ENCODE measurements at regions not wholly inside any gene's neighbourhood (a gene's known extent, or its start where the extent isn't known, plus 50 kb on each side); places are given as distances from the start of the nearest gene placed in this dataset.

DNA sequence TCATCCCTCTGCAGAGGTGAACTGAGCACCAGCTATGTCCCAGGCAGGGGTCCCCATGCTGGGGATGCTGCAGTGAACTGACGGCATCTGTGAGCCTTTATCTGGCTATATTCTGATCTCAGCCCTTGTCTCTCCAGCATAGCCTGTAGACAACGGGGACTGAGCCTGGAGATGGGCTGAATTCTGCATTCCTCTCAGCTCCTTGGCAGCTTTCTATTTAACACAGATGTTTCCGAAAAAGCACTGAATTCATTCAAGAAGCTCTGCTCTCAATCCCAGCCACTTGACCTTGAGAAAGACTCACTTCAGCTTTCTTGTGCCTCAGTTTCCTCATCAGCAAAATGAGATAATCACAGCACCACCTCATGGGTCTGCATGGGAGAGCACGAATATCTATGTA is 204.4 kb upstream of the PMEPA1 start:
- ChIA-PET CTCF (no interaction called here), POLR2A (no interaction called here)
- no peak for DNase-seq (ENCODE audit: low read depth, low spot score)
- TF ChIP-seq, protein P1, sequence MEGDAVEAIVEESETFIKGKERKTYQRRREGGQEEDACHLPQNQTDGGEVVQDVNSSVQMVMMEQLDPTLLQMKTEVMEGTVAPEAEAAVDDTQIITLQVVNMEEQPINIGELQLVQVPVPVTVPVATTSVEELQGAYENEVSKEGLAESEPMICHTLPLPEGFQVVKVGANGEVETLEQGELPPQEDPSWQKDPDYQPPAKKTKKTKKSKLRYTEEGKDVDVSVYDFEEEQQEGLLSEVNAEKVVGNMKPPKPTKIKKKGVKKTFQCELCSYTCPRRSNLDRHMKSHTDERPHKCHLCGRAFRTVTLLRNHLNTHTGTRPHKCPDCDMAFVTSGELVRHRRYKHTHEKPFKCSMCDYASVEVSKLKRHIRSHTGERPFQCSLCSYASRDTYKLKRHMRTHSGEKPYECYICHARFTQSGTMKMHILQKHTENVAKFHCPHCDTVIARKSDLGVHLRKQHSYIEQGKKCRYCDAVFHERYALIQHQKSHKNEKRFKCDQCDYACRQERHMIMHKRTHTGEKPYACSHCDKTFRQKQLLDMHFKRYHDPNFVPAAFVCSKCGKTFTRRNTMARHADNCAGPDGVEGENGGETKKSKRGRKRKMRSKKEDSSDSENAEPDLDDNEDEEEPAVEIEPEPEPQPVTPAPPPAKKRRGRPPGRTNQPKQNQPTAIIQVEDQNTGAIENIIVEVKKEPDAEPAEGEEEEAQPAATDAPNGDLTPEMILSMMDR (IDR thresholded peaks at IDR 0.05; ENCODE audit: low read depth, low read length), result no peak
- Histone ChIP-seq H3K27me3 (ENCODE audit: control insufficient read depth, insufficient read depth, low read length) (no peaks in the 10 kb centered on the region), H3K27ac (ENCODE audit: low read depth, low read length) (no peak overlapping the region), H3K9me3 (ENCODE audit: control insufficient read depth, insufficient read depth, low read length) (no peaks in the 10 kb centered on the region), H3K4me3 (ENCODE audit: low read depth, low read length) (no peak overlapping the region)

DNA sequence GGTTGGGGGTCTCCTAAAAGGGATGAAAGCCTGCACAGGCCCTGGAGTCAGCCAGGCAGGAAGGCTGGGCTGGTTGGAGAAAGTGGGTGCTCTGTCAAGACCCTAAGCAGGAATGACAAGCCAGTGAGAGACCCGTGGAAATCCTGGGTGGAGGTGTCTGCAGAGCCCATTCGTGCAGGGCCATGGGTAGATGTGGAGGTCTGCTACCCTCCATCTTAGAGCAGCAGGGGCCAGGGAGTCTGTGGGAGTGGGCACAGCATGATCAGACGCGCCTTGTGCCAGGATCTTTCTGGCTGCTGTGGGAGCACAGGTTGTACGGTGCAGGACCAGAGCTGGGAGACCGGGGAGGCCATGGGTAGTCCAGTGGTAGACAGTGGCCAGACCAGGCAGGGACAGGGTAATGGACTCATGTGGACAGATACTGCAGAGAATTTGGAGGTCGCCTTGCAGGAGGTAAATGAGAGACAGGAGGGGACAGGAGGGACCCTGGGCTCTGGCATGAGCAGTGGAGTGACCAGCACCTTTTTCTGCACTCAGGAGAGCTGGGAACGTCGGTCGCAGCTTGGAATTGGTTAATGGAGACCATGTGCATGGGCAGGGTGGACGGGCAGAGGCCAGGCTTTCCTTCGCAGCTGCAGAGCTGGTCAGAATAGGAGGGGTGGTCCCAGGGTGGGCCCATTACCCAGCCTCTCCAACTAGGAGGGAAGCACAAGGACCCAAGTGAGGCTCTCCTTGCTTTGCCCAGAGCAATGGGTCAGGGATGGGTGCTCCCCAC is 203.5 kb upstream of the PMEPA1 start:
- POLR2A ChIA-PET, result no interaction called here
- H3K27ac ChIP-seq (ENCODE audit: low read depth, low read length), result no peak overlapping the region
- CTCF ChIA-PET, result no interaction called here
- TF ChIP-seq, protein P1 (IDR thresholded peaks at IDR 0.05; ENCODE audit: low read depth, low read length), result no peak
- no peaks in the 10 kb centered on the region for H3K27me3 ChIP-seq (ENCODE audit: control insufficient read depth, insufficient read depth, low read length)
- H3K4me3 ChIP-seq (ENCODE audit: low read depth, low read length), result no peak overlapping the region
- no peak for DNase-seq (ENCODE audit: low read depth, low spot score)
- no peaks in the 10 kb centered on the region for H3K9me3 ChIP-seq (ENCODE audit: control insufficient read depth, insufficient read depth, low read length)

DNA sequence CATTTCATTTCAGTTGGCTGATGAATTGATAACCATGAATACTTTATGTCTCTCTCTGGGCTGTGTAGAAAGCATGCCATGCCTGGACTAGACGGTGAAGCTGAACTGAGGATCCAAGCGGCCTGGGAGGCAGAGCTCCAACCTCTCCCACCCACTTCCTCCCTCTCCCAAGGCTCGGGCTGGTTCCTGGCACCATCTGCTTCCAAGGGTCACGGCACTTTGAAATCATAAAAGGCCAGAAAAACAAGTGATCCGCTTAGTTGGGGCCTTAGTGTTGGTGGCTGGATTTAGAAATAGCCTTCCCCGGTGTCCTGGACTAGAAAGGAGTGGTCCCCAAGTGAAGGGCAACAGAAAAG is 202.4 kb upstream of the PMEPA1 start:
- ChIA-PET POLR2A (no interaction called here), CTCF (no interaction called here)
- H3K27me3 ChIP-seq (ENCODE audit: control insufficient read depth, insufficient read depth, low read length), result no peaks in the 10 kb centered on the region
- H3K4me3 ChIP-seq (ENCODE audit: low read depth, low read length), result no peak overlapping the region
- H3K27ac ChIP-seq (ENCODE audit: low read depth, low read length), result no peak overlapping the region
- DNase-seq (ENCODE audit: low read depth, low spot score), result no peak
- TF ChIP-seq, protein P1 (IDR thresholded peaks at IDR 0.05; ENCODE audit: low read depth, low read length), result no peak
- no peaks in the 10 kb centered on the region for H3K9me3 ChIP-seq (ENCODE audit: control insufficient read depth, insufficient read depth, low read length)

DNA sequence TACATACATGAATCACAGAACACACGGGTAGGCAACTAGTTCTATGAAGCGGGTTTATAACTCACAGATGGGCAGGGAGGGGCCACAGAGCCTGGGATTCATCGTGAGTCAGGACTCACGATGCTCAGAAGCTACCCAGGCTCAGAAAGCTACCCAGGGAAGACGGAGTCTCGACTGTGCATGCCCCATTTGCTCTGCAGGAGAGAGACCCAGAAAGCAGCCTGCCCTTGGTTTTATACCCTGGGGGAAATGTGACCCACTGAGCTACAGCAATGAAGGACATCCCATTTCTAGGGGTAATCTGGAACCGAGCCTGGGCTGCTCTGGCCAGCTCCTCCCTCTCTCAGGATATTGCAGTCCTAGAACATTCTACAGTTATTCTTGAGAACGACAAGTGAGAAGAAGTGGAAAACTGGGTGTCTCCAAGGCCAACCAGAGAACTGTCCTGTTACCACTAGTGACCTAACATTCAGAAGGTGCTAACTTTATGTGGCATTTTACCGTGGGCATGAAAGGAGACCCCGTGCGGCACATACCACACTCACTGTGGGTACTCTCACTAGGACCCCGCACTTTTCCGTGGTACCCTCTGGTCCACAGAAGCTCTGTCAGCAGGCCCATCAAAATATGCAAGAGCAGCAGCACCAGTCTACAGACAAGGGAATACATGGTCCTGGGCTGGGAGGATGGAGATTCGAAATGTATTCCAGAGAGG is 201.9 kb upstream of the PMEPA1 start:
- H3K9me3 ChIP-seq (ENCODE audit: control insufficient read depth, insufficient read depth, low read length), result no peaks in the 10 kb centered on the region
- ChIA-PET POLR2A (no interaction called here), CTCF (no interaction called here)
- H3K27ac ChIP-seq (ENCODE audit: low read depth, low read length), result no peak overlapping the region
- no peaks in the 10 kb centered on the region for H3K27me3 ChIP-seq (ENCODE audit: control insufficient read depth, insufficient read depth, low read length)
- TF ChIP-seq, protein P1 (IDR thresholded peaks at IDR 0.05; ENCODE audit: low read depth, low read length), result no peak
- DNase-seq (ENCODE audit: low read depth, low spot score), result no peak
- no peak overlapping the region for H3K4me3 ChIP-seq (ENCODE audit: low read depth, low read length)

DNA sequence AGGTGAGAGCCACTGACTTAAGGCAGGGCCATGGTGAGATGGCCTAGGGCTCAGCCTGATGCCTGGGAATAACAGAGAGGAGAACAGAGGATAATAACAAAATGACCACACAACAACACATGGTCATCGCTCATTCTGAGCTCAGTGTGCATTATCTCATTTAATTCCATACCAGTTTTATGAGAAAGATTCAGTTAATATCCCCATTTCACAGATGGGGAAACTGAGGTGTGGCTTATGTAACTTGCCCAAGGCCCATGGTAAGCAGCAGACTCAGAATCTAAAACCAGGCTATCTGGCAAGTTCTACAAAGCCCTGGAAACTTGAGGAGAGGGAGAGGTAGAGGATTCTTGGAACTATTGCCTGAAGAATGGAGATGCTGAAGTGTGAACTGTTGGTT is 200.9 kb upstream of the PMEPA1 start:
- Histone ChIP-seq H3K4me3 (ENCODE audit: low read depth, low read length) (no peak overlapping the region), H3K27ac (ENCODE audit: low read depth, low read length) (no peak overlapping the region), H3K9me3 (ENCODE audit: control insufficient read depth, insufficient read depth, low read length) (no peaks in the 10 kb centered on the region), H3K27me3 (ENCODE audit: control insufficient read depth, insufficient read depth, low read length) (no peaks in the 10 kb centered on the region)
- TF ChIP-seq, protein P1 (IDR thresholded peaks at IDR 0.05; ENCODE audit: low read depth, low read length), result no peak
- no peak for DNase-seq (ENCODE audit: low read depth, low spot score)
- POLR2A ChIA-PET, result no interaction called here
- CTCF ChIA-PET, result no interaction called here

All from AG04450 (cell line).